H1 (cell line): ENCODE measurements at regions not wholly inside any gene's neighbourhood (a gene's known extent, or its start where the extent isn't known, plus 50 kb on each side); places are given as distances from the start of the nearest gene placed in this dataset.
A peak's percentile ranks its signal among the peaks of the same experiment; 100 is the strongest.

Source experiments
- CTCF ChIA-PET: fragments of 300-600 bp; sonication (Branson Sonifier 250); formaldehyde crosslinking; loops from one replicate; lab custom pipeline; 2021; ENCODE audit not compliant: partially characterized antibody; lab: Charles Lee
- POLR2A ChIA-PET: fragments of 300-600 bp; sonication (Branson Sonifier 250); formaldehyde crosslinking; loops from one replicate; lab custom pipeline; 2021; ENCODE audit warnings: inconsistent platforms; ENCODE audit not compliant: partially characterized antibody; lab: Charles Lee
- DNase-seq, 2 experiments: peaks; one replicate each; pipeline versions ENCODE4 v3.0.0 to v3.0.0-alpha.2; 2010 to 2022; ENCODE audit warnings: low spot score in 2 of 2, low read depth in 1 of 2, mixed read lengths in 1 of 2
- FAIRE-seq: peaks from 2 replicates; lab custom pipeline; 2011; peaks lifted over from hg19 to GRCh38; lab: Jason Lieb, UNC
- H2AFZ ChIP-seq: 2 replicates; pipeline ENCODE4 v1.8.1; 2012; ENCODE audit warnings: low read length, inconsistent platforms
- H2AK5ac ChIP-seq: 2 replicates; pipeline ENCODE4 v1.6.1; 2013; ENCODE audit warnings: low read depth, low read length
- H2BK120ac ChIP-seq: replicated peaks from 2 replicates; pipeline ENCODE3; 2013; ENCODE audit warnings: low read depth, low read length, inconsistent platforms
- H2BK12ac ChIP-seq: 2 replicates; pipeline ENCODE4 v1.6.1; 2013; ENCODE audit warnings: low read depth, low read length
- H2BK15ac ChIP-seq: 2 replicates; pipeline ENCODE4 v1.6.1; 2013; ENCODE audit warnings: low read length
- H2BK20ac ChIP-seq: 2 replicates; pipeline ENCODE4 v1.6.1; 2013; ENCODE audit warnings: low read length
- H2BK5ac ChIP-seq: 2 replicates; pipeline ENCODE4 v1.6.1; 2013; ENCODE audit warnings: low read depth, low read length
- H3K14ac ChIP-seq: 2 replicates; pipeline ENCODE4 v1.6.1; 2013; ENCODE audit warnings: inconsistent platforms; ENCODE audit not compliant: insufficient read length
- H3K18ac ChIP-seq: 2 replicates; pipeline ENCODE4 v1.6.1; 2013; ENCODE audit warnings: low read length; ENCODE audit errors: extremely low read depth
- H3K23ac ChIP-seq: 2 replicates; pipeline ENCODE4 v1.6.1; 2013; ENCODE audit warnings: inconsistent platforms; ENCODE audit not compliant: insufficient read length
- H3K23me2 ChIP-seq: 2 replicates; pipeline ENCODE4 v1.6.1; 2013; ENCODE audit warnings: low read depth, low read length
- H3K27ac ChIP-seq: 2 replicates; pipeline ENCODE4 v1.6.1; 2011; ENCODE audit warnings: low read depth, low read length, inconsistent platforms
- H3K27me3 ChIP-seq, 4 experiments: replicated peaks in 1 of 4; 1 replicate in 1 of 4; 2 replicates in 3 of 4; pipeline versions ENCODE4 v1.6.1 to v1.8.1; 2011 to 2013; ENCODE audit warnings: low read length in 3 of 4, mild to moderate bottlenecking in 3 of 4, inconsistent platforms in 2 of 4, mixed read lengths in 2 of 4, moderate library complexity in 1 of 4; ENCODE audit not compliant: control insufficient read depth in 3 of 4, insufficient read depth in 3 of 4; ENCODE audit errors: extremely low read depth in 1 of 4
- H3K36me3 ChIP-seq, 4 experiments: 2 replicates each; pipeline versions ENCODE4 v1.6.1 to v1.8.1; 2011 to 2013; ENCODE audit warnings: mild to moderate bottlenecking in 4 of 4, low read length in 3 of 4, moderate library complexity in 2 of 4, control low read depth in 1 of 4, inconsistent platforms in 1 of 4; ENCODE audit not compliant: insufficient read depth in 4 of 4, control insufficient read depth in 2 of 4
- H3K4ac ChIP-seq: replicated peaks from 2 replicates; pipeline ENCODE3; 2013; ENCODE audit warnings: low read length, low read depth, mixed read lengths, inconsistent platforms; ENCODE audit not compliant: insufficient read length
- H3K4me1 ChIP-seq, 4 experiments: replicated peaks in 1 of 4; 1 replicate in 1 of 4; 2 replicates in 3 of 4; pipeline versions ENCODE4 v1.6.1 to v1.8.1; 2011 to 2013; ENCODE audit warnings: low read length in 3 of 4, inconsistent platforms in 2 of 4, mixed read lengths in 1 of 4; ENCODE audit not compliant: insufficient read depth in 4 of 4, control insufficient read depth in 3 of 4
- H3K4me2 ChIP-seq, 2 experiments: 2 replicates each; pipeline versions ENCODE4 v1.6.1 to v1.8.1; 2011 to 2013; ENCODE audit warnings: low read depth in 2 of 2, low read length in 2 of 2, control low read depth in 1 of 2, inconsistent platforms in 1 of 2, mild to moderate bottlenecking in 1 of 2; ENCODE audit not compliant: insufficient read depth in 1 of 2
- H3K4me3 ChIP-seq, 4 experiments: fragments of 200-600, 300-600 bp in 1 of 4; sonication (generic), shearing (Covaris generic), sonication (Bioruptor Twin) in 1 of 4; 2 replicates each; pipeline versions ENCODE4 v1.5.1 to v1.8.1; 2011 to 2016; ENCODE audit warnings: low read length in 4 of 4, low read depth in 3 of 4, control low read depth in 2 of 4, inconsistent platforms in 2 of 4, mild to moderate bottlenecking in 2 of 4, mixed read lengths in 1 of 4, moderate library complexity in 1 of 4; ENCODE audit not compliant: insufficient read depth in 2 of 4; ENCODE audit errors: extremely low read depth in 1 of 4
- H3K56ac ChIP-seq: replicated peaks from 2 replicates; pipeline ENCODE3; 2013; ENCODE audit warnings: low read depth, mild to moderate bottlenecking, mixed read lengths, low read length, inconsistent platforms; ENCODE audit not compliant: insufficient read length
- H3K79me1 ChIP-seq: 2 replicates; pipeline ENCODE4 v1.6.1; 2013; ENCODE audit warnings: low read depth, low read length, control low read depth
- H3K79me2 ChIP-seq, 2 experiments: 2 replicates each; pipeline versions ENCODE4 v1.6.1 to v1.8.1; 2012 to 2013; ENCODE audit warnings: low read length in 2 of 2, mild to moderate bottlenecking in 2 of 2, inconsistent platforms in 1 of 2; ENCODE audit not compliant: insufficient read depth in 2 of 2, control insufficient read depth in 1 of 2
- H3K9ac ChIP-seq, 4 experiments: replicated peaks in 1 of 4; 1 replicate in 1 of 4; 2 replicates in 3 of 4; pipeline versions ENCODE4 v1.6.1 to v1.8.1; 2011 to 2013; ENCODE audit warnings: low read depth in 3 of 4, low read length in 3 of 4, control low read depth in 2 of 4, mild to moderate bottlenecking in 2 of 4, moderate library complexity in 2 of 4, inconsistent platforms in 1 of 4; ENCODE audit errors: extremely low read depth in 1 of 4
- H3K9me3 ChIP-seq, 2 experiments: 2 replicates each; pipeline versions ENCODE4 v1.6.1 to v1.8.1; 2012 to 2013; ENCODE audit warnings: mild to moderate bottlenecking in 2 of 2, moderate library complexity in 2 of 2, control low read depth in 1 of 2, inconsistent platforms in 1 of 2, low read depth in 1 of 2, low read length in 1 of 2, mixed read lengths in 1 of 2; ENCODE audit not compliant: insufficient read depth in 2 of 2
- H4K20me1 ChIP-seq, 2 experiments: replicated peaks in 1 of 2; 2 replicates each; pipeline versions ENCODE3 to v1.8.1; 2011 to 2013; ENCODE audit warnings: inconsistent platforms in 2 of 2, low read length in 2 of 2, mild to moderate bottlenecking in 1 of 2; ENCODE audit not compliant: insufficient read depth in 2 of 2, control insufficient read depth in 1 of 2
- H4K5ac ChIP-seq: 2 replicates; pipeline ENCODE4 v1.6.1; 2013; ENCODE audit warnings: low read length, low read depth, mixed read lengths, inconsistent platforms; ENCODE audit not compliant: insufficient read length
- H4K8ac ChIP-seq: 2 replicates; pipeline ENCODE4 v1.8.0; 2013; ENCODE audit warnings: mild to moderate bottlenecking, moderate library complexity, low read length, inconsistent platforms; ENCODE audit not compliant: insufficient read depth; ENCODE audit errors: extremely low read depth
- H4K91ac ChIP-seq: replicated peaks from 2 replicates; pipeline ENCODE3; 2013; ENCODE audit warnings: low read length, mixed read lengths, inconsistent platforms; ENCODE audit not compliant: insufficient read length
- TCF12 ChIP-seq: IDR thresholded peaks from 2 replicates; pipeline ENCODE4 v1.6.1; 2011; ENCODE audit warnings: low read depth, mild to moderate bottlenecking, low read length
- WGBS, 2 experiments: shearing (Covaris generic) in 1 of 2; methylation state at CpG; one replicate each; pipeline versions ENCODE4 v1.1.6 to v1.1.7; 2013 to 2015; ENCODE audit warnings: low lambda C conversion rate in 2 of 2, mixed read lengths in 2 of 2, inconsistent platforms in 1 of 2, low coverage in 1 of 2, missing lambda C conversion rate in 1 of 2; ENCODE audit not compliant: insufficient replicate concordance in 2 of 2, insufficient coverage in 1 of 2, insufficient read length in 1 of 2; ENCODE audit errors: extremely low coverage in 1 of 2, missing lambda C conversion rate in 1 of 2; 5-methylcytosine and 5-hydroxymethylcytosine counted together
- TF ChIP-seq, protein P1 (sequence below): IDR thresholded peaks from 2 replicates; pipeline ENCODE4 v1.6.1; 2011; ENCODE audit warnings: low read length, improper control_type of control experiment

DNA sequence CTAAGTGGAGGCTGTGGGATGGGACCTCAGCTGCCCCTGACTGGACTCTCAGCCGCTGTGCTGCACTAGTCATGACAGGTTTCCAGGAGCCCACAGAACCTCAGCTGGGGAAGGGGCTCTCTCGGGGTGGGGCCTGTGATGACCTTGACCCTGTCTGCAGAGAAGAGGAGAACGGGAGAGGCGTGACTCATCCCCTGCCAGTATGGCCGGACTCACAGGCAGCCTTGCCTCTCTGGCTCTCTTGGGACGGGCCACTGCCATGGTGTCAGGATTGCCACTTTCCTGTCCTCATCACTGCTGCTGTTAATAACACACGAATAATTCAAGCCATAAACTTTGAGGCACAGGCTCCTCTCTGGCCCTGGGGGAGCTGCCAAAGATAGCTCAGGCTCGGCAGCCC, 295.3 kb downstream of the UQCRFS1 start:
- Histone ChIP-seq H3K9ac (no peak overlapping the region), H4K5ac (no peak overlapping the region), H3K27ac (no peak overlapping the region), H2BK12ac (no peak overlapping the region), H3K23ac (no peak overlapping the region), H3K79me1 (no peaks in the 10 kb centered on the region), H3K27me3 (no peaks in the 10 kb centered on the region), H2BK5ac (no peak overlapping the region), H3K79me2 (no peaks in the 10 kb centered on the region), H3K4ac (no peak overlapping the region), H3K36me3 (no peaks in the 10 kb centered on the region), H2AFZ (no peak overlapping the region), H3K4me1 (peaks cover 2 to 14% (median 8%) of the 10 kb centered on the region in 4 experiments), H3K56ac (no peak overlapping the region), H3K4me3 (no peak overlapping the region), H4K8ac (0 out of 2 replicates have a peak overlapping the region, but pooled peaks have one; percentile 32), H3K9me3 (no peaks in the 10 kb centered on the region), H3K23me2 (no peaks in the 10 kb centered on the region), H2AK5ac (no peak overlapping the region), H3K4me2 (no peak overlapping the region), H4K20me1 (no peaks in the 10 kb centered on the region), H4K91ac (no peak overlapping the region), H2BK20ac (no peak overlapping the region), H2BK15ac (no peak overlapping the region), H2BK120ac (no peak overlapping the region), H3K18ac (no peak overlapping the region), H3K14ac (no peak overlapping the region)
- CTCF ChIA-PET = interaction anchor here (1.1 to 1.2 kb wide), 2 partner anchors 11 to 55 kb away, joined by 3 to 5 read pairs; no protein-coding TSS in a partner anchor
- no peak for FAIRE-seq
- POLR2A ChIA-PET = no interaction called here
- no peak for DNase-seq
- no peak for TF ChIP-seq TCF12
- TF ChIP-seq, protein P1, sequence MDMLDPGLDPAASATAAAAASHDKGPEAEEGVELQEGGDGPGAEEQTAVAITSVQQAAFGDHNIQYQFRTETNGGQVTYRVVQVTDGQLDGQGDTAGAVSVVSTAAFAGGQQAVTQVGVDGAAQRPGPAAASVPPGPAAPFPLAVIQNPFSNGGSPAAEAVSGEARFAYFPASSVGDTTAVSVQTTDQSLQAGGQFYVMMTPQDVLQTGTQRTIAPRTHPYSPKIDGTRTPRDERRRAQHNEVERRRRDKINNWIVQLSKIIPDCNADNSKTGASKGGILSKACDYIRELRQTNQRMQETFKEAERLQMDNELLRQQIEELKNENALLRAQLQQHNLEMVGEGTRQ = no peak
- 80% methylated on average over 8 of the region's 8 CpGs; no CpG with 5 or more reads in 1 of the 2 experiments for whole genome bisulfite sequencing, 2 experiments
